Tibial artery (tissue), 4 donors: ENCODE measurements at regions not wholly inside any gene's neighbourhood (a gene's known extent, or its start where the extent isn't known, plus 50 kb on each side); places are given as distances from the start of the nearest gene placed in this dataset.

Source experiments
- DNase-seq, 2 donors: peaks; one replicate each; pipeline ENCODE4 v3.0.0-alpha.2; 2019
- H3K27ac ChIP-seq, 2 donors: fragments of 200-600 bp; sonication (generic) in 1 of 2; 1 replicate in 1 of 2; 2 replicates in 1 of 2; pipeline ENCODE4 v1.5.1; 2018 to 2019; ENCODE audit warnings: mild to moderate bottlenecking in 1 of 2
- H3K27me3 ChIP-seq, 2 donors: fragments of 200-600 bp; sonication (generic) in 1 of 2; one replicate each; pipeline versions ENCODE4 v1.5.1 to v1.6.0; 2016 to 2019
- H3K36me3 ChIP-seq, 3 donors: fragments of 200-600 bp; sonication (generic) in 2 of 3; one replicate each; pipeline ENCODE4 v1.5.1; 2016 to 2019; ENCODE audit warnings: mild to moderate bottlenecking in 2 of 3
- H3K4me1 ChIP-seq, 4 donors: fragments of 200-600 bp; sonication (generic) in 2 of 4; 1 replicate in 3 of 4; 2 replicates in 1 of 4; pipeline ENCODE4 v1.5.1; 2016 to 2019
- H3K4me3 ChIP-seq, 2 donors: fragments of 200-600 bp; sonication (generic) in 1 of 2; 1 replicate in 1 of 2; 2 replicates in 1 of 2; pipeline ENCODE4 v1.5.1; 2018 to 2019; ENCODE audit warnings: mild to moderate bottlenecking in 2 of 2
- H3K9me3 ChIP-seq, 3 donors: fragments of 200-600 bp; sonication (generic) in 1 of 3; one replicate each; pipeline ENCODE4 v1.5.1; 2016 to 2019
- intact Hi-C: fragments of 100-400 bp; cut with DNase I; formaldehyde crosslinking; loops from one replicate; pipeline ENCODE4 v1.15.0; 2023; ENCODE audit warnings: low total_unique reads
- TF ChIP-seq, protein P1 (sequence below), 2 experiments: fragments of 200-600 bp in 1 of 2; fragments of 450-650 bp in 1 of 2; IDR thresholded peaks; one replicate each; pipeline ENCODE4 v1.5.1; 2017 to 2019; ENCODE audit warnings: antibody characterized with exemption in 2 of 2, mild to moderate bottlenecking in 1 of 2, moderate library complexity in 1 of 2

DNA sequence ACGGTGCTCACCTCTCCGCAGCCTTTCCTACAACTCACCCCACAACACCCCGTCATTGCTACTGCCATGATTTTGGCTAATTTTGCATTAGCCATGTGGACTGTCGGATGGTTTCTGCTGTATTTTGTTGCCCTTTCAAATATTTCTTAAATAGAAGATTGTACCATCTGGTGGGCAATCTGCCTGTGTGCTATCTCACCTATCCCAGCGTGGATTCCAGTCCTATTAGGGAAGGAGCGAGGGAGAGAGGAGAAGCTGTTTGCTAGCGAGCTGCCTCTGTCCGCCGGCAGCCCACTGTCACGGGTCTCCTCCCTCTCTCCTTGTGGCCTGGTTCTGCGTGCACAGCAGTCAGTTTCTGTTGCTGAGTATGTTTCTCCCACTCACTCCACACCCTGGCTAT is 336.2 kb downstream of the TXNL1 start:
- no peaks in the 10 kb centered on the region for H3K36me3 ChIP-seq
- TF ChIP-seq, protein P1, sequence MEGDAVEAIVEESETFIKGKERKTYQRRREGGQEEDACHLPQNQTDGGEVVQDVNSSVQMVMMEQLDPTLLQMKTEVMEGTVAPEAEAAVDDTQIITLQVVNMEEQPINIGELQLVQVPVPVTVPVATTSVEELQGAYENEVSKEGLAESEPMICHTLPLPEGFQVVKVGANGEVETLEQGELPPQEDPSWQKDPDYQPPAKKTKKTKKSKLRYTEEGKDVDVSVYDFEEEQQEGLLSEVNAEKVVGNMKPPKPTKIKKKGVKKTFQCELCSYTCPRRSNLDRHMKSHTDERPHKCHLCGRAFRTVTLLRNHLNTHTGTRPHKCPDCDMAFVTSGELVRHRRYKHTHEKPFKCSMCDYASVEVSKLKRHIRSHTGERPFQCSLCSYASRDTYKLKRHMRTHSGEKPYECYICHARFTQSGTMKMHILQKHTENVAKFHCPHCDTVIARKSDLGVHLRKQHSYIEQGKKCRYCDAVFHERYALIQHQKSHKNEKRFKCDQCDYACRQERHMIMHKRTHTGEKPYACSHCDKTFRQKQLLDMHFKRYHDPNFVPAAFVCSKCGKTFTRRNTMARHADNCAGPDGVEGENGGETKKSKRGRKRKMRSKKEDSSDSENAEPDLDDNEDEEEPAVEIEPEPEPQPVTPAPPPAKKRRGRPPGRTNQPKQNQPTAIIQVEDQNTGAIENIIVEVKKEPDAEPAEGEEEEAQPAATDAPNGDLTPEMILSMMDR (IDR thresholded peaks at IDR 0.05) = no peak
- no peaks in the 10 kb centered on the region for H3K4me1 ChIP-seq
- H3K4me3 ChIP-seq = no peak overlapping the region
- intact Hi-C loops = no loop called here
- no peaks in the 10 kb centered on the region for H3K27me3 ChIP-seq
- no peak overlapping the region for H3K27ac ChIP-seq
- no peaks in the 10 kb centered on the region for H3K9me3 ChIP-seq
- DNase-seq = no peak

- no peaks in the 10 kb centered on the region for H3K4me1 ChIP-seq
- intact Hi-C loops = no loop called here
Measured at GRCh38 chr18:56299740-56300139, 338.7 kb downstream of the TXNL1 start.

GRCh38 chr18:56298935-56299334 is 339.5 kb downstream of the TXNL1 start:
- Histone ChIP-seq H3K4me1 (no peaks in the 10 kb centered on the region), H3K27ac (no peak overlapping the region), H3K36me3 (no peaks in the 10 kb centered on the region), H3K4me3 (no peak overlapping the region), H3K9me3 (no peaks in the 10 kb centered on the region), H3K27me3 (no peaks in the 10 kb centered on the region)
- intact Hi-C loops = no loop called here
- TF ChIP-seq, protein P1 (IDR thresholded peaks at IDR 0.05) = no peak
- DNase-seq = no peak

More at GRCh38 chr18:56299740-56300139, 338.7 kb downstream of the TXNL1 start:
- Histone ChIP-seq H3K27ac (no peak overlapping the region), H3K9me3 (no peaks in the 10 kb centered on the region), H3K4me3 (no peak overlapping the region), H3K27me3 (no peaks in the 10 kb centered on the region), H3K36me3 (no peaks in the 10 kb centered on the region)
- TF ChIP-seq, protein P1 (IDR thresholded peaks at IDR 0.05) = no peak
- DNase-seq = no peak

GRCh38 chr18:56296381-56296780 is 342.0 kb downstream of the TXNL1 start:
- H3K9me3 ChIP-seq = no peaks in the 10 kb centered on the region
- H3K4me3 ChIP-seq = no peak overlapping the region
- H3K27ac ChIP-seq = no peak overlapping the region
- no peaks in the 10 kb centered on the region for H3K27me3 ChIP-seq
- intact Hi-C loops = no loop called here
- no peak for DNase-seq
- TF ChIP-seq, protein P1 (IDR thresholded peaks at IDR 0.05) = no peak
- H3K4me1 ChIP-seq = no peaks in the 10 kb centered on the region
- H3K36me3 ChIP-seq = no peaks in the 10 kb centered on the region

DNA sequence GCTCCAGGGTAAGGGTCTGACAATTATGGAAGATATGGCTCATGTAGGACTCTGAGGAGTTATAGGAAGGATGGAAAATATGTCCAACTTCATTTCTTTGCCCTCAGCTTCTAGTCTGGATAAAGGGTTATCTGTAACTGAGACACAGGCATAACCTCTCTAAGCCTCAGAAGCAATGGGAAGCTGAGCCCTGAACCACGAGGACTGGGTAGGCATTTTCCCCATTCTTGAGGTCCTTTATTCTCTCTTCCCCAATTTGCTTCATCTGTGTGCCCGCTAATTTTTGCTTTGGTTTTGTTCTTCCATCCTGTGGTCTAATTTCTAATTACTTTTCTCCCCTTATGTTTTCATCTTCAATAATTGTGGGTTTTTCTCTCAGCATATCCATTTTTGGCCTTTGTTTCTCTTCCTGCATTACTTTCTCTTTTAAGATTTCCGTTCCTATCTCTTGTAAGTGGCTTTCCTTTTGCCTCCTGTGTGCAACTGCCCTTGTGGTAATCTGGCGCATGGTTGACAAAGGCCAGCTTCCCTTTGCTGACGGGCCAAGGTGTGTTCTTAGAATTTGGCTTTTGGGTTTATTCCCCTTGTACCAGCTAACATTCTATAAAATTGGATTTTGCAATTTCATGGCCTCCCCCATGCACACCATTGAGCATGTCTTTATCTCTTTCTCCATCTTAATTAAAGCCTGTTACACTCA is 343.8 kb downstream of the TXNL1 start:
- TF ChIP-seq, protein P1 (IDR thresholded peaks at IDR 0.05) = no peak
- Histone ChIP-seq H3K27ac (no peak overlapping the region), H3K4me1 (no peaks in the 10 kb centered on the region), H3K27me3 (no peaks in the 10 kb centered on the region), H3K36me3 (no peaks in the 10 kb centered on the region), H3K9me3 (no peaks in the 10 kb centered on the region), H3K4me3 (no peak overlapping the region)
- intact Hi-C loops = no loop called here
- no peak for DNase-seq

DNA sequence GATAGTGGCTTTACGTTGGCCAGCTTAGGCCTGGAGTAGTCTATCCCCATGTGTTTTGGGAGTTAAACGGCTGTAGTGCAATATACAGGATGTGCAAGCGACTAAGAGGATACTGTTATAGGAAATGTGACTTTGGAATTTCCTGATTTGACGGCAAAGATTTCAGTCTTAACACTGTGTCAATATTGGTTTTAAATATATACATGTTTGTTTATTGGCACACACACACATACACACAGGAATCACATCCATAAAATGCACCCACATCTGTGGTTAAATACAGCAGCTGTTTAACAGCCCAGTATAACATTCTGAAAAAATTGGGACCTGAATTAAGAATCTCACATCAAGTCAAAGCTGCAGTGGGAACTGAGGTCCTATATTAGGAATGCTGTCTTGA is 347.1 kb downstream of the TXNL1 start:
- TF ChIP-seq, protein P1 (IDR thresholded peaks at IDR 0.05) = no peak
- Histone ChIP-seq H3K27ac (no peak overlapping the region), H3K27me3 (no peaks in the 10 kb centered on the region), H3K4me1 (no peaks in the 10 kb centered on the region), H3K4me3 (no peak overlapping the region), H3K36me3 (no peaks in the 10 kb centered on the region), H3K9me3 (no peaks in the 10 kb centered on the region)
- no peak for DNase-seq
- intact Hi-C loops = no loop called here
